Body of pancreas (tissue), 4 donors: ENCODE measurements at regions not wholly inside any gene's neighbourhood (a gene's known extent, or its start where the extent isn't known, plus 50 kb on each side); places are given as distances from the start of the nearest gene placed in this dataset.

ENCODE experiments used
- ATAC-seq: fragments of 150-250 bp; one replicate; pipeline ENCODE4 v1.9.1; 2016
- DNase-seq, 4 donors: peaks; one replicate each; pipeline ENCODE4 v3.0.0-alpha.2; 2019
- H3K27ac ChIP-seq, 4 donors: fragments of 200-600 bp; sonication (generic); 1 replicate in 3 of 4; 2 replicates in 1 of 4; pipeline versions ENCODE4 v1.5.1 to v1.6.1; 2016 to 2019; ENCODE audit warnings: mild to moderate bottlenecking in 1 of 4, mixed read lengths in 1 of 4, moderate library complexity in 1 of 4
- H3K27me3 ChIP-seq, 2 donors: fragments of 200-600 bp; sonication (generic); one replicate each; pipeline ENCODE4 v1.6.0; 2016; ENCODE audit warnings: mild to moderate bottlenecking in 1 of 2
- H3K36me3 ChIP-seq, 2 donors: fragments of 200-600 bp; sonication (generic); replicated peaks in 1 of 2; 2 replicates each; pipeline ENCODE4 v1.5.1; 2016; ENCODE audit warnings: low read depth in 2 of 2; ENCODE audit not compliant: insufficient read depth in 1 of 2
- H3K4me1 ChIP-seq: fragments of 200-600 bp; sonication (generic); one replicate; pipeline ENCODE4 v1.6.0; 2016
- H3K4me3 ChIP-seq, 2 donors: fragments of 200-600 bp; sonication (generic); 1 replicate in 1 of 2; 2 replicates in 1 of 2; pipeline ENCODE4 v1.5.1; 2016 to 2019
- H3K9me3 ChIP-seq, 3 donors: fragments of 200-600 bp; sonication (generic); 1 replicate in 2 of 3; 2 replicates in 1 of 3; pipeline ENCODE4 v1.5.1; 2016
- POLR2A ChIP-seq, 3 donors: fragments of 450-650 bp; IDR thresholded peaks; one replicate each; pipeline ENCODE4 v1.6.1; 2016; ENCODE audit warnings: antibody characterized with exemption in 3 of 3, mild to moderate bottlenecking in 2 of 3
- WGBS, 2 donors: methylation state at CpG; one replicate each; pipeline ENCODE4 v1.1.5; 2017; 5-methylcytosine and 5-hydroxymethylcytosine counted together
- intact Hi-C: fragments of 100-400 bp; cut with DNase I; formaldehyde crosslinking; loops from one replicate; pipeline ENCODE4 v1.15.1; 2023
- TF ChIP-seq, protein P1 (sequence below), 7 experiments: fragments of 450-650 bp in 4 of 7; fragments of 200-600 bp in 3 of 7; sonication (generic) in 3 of 7; IDR thresholded peaks; one replicate each; pipeline ENCODE4 v1.5.1; 2016 to 2019; ENCODE audit warnings: antibody characterized with exemption in 7 of 7

DNA sequence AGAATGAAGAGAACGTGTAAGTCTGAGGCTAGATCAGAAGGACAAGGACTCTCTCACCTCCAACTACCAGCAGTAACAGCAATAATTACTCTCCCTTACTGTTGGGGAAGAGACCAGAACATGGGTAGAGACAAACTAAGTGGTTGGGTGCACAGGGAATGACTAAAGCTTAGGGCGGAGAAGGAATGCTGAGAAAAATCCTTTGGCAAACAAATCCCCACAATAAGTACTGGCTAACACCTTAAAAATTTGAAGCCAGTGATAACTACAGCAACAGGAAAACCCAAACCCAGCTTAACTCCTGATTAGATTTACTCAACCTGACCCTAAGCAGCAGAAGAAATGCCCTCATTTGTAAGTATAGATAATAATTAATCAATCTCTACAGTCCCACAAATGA, 759.0 kb downstream of the AACS start:
- Histone ChIP-seq H3K36me3 (no peaks in the 10 kb centered on the region), H3K4me3 (no peak overlapping the region), H3K4me1 (no peaks in the 10 kb centered on the region), H3K27ac (no peak overlapping the region), H3K27me3 (no peaks in the 10 kb centered on the region), H3K9me3 (peaks cover 0 to 18% (median 0%) of the 10 kb centered on the region in 3 donors)
- ATAC-seq (no peak), DNase-seq (no peak)
- WGBS, 2 donors: 63 to 70% methylated on average over 2 of the region's 2 CpGs
- TF ChIP-seq, protein P1, sequence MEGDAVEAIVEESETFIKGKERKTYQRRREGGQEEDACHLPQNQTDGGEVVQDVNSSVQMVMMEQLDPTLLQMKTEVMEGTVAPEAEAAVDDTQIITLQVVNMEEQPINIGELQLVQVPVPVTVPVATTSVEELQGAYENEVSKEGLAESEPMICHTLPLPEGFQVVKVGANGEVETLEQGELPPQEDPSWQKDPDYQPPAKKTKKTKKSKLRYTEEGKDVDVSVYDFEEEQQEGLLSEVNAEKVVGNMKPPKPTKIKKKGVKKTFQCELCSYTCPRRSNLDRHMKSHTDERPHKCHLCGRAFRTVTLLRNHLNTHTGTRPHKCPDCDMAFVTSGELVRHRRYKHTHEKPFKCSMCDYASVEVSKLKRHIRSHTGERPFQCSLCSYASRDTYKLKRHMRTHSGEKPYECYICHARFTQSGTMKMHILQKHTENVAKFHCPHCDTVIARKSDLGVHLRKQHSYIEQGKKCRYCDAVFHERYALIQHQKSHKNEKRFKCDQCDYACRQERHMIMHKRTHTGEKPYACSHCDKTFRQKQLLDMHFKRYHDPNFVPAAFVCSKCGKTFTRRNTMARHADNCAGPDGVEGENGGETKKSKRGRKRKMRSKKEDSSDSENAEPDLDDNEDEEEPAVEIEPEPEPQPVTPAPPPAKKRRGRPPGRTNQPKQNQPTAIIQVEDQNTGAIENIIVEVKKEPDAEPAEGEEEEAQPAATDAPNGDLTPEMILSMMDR (IDR thresholded peaks at IDR 0.05): no peak
- no peak for TF ChIP-seq POLR2A (IDR thresholded peaks at IDR 0.05)
- intact Hi-C loops: no loop called here

DNA sequence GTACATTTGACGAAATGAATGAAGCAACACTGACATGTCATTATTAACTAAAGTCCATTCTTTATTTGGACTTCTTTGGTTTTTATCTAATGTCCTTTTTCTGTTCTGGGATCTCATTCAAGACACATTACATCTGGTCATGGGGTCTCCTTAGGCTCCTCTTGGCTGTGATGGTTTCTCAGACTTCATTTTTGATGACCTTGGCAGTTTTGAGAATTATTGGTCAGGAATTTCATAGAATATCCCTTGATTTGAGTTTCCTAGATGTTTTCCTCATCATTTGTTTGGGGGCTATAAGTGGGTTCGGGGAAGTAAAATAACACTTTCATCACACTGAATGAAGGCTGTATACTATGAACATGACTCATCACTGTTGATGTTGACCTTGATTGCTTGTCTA, 770.6 kb downstream of the AACS start:
- Histone ChIP-seq H3K27me3 (no peaks in the 10 kb centered on the region), H3K4me3 (no peak overlapping the region), H3K27ac (no peak overlapping the region), H3K4me1 (no peaks in the 10 kb centered on the region), H3K9me3 (no peaks in the 10 kb centered on the region), H3K36me3 (no peaks in the 10 kb centered on the region)
- no peak for DNase-seq
- intact Hi-C loops: no loop called here
- ATAC-seq: no peak
- TF ChIP-seq, protein P1 (IDR thresholded peaks at IDR 0.05): no peak
- no peak for TF ChIP-seq POLR2A (IDR thresholded peaks at IDR 0.05)
- 56 to 61% methylated on average over 2 of the region's 2 CpGs for WGBS, 2 donors

DNA sequence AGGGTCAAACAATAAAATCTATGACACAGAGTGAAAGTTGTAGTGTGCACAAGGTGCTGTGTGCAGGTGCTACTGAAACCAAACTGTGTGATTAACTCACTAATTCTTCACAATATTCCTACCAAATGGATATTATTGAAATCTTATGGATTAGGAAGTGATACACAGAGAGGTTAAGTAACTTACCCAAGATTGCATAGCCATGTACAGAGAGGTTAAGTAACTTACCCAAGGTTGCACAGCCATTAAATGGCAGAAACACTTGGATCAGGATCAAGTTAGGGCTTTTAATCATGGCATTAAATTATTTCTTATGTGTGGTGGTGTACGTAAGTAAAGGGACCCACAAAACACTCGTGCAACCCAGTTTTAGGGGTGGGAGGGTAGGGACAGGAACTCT, 771.4 kb downstream of the AACS start:
- TF ChIP-seq, protein P1 (IDR thresholded peaks at IDR 0.05): no peak
- no peak for TF ChIP-seq POLR2A (IDR thresholded peaks at IDR 0.05)
- intact Hi-C loops: no loop called here
- ATAC-seq: no peak

DNA sequence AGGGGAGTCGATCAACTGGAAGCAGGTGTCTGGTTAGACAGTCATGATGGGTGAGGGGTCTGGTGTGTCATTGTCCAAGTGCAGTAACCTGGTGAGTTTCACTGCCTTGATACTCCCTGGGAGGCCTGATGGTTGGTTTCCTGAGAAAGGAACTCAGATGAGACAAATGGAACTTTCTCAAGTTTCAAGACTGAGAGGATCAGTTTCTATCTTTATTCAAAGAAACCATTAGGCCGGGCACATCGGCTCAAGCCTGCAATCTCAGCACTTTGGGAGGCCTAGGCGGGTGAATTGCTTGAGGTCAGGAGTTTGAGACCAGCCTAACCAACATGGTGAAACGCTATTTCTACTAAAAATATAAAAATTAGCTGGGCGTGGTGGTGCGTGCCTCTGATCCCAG, 776.1 kb downstream of the AACS start:
- Histone ChIP-seq H3K9me3 (no peaks in the 10 kb centered on the region), H3K4me3 (no peak overlapping the region), H3K4me1 (no peaks in the 10 kb centered on the region), H3K27ac (no peak overlapping the region), H3K27me3 (no peaks in the 10 kb centered on the region), H3K36me3 (no peaks in the 10 kb centered on the region)
- TF ChIP-seq POLR2A (IDR thresholded peaks at IDR 0.05): no peak
- TF ChIP-seq, protein P1 (IDR thresholded peaks at IDR 0.05): no peak
- intact Hi-C loops: no loop called here
- DNase-seq: no peak
- no peak for ATAC-seq
- WGBS, 2 donors: 78 to 85% methylated on average over 7 of the region's 7 CpGs

More for the DNA sequence above, 771.4 kb downstream of the AACS start:
- WGBS, 2 donors: 56 to 74% methylated on average over 2 of the region's 2 CpGs
- Histone ChIP-seq H3K27ac (no peak overlapping the region), H3K4me3 (no peak overlapping the region), H3K4me1 (no peaks in the 10 kb centered on the region), H3K36me3 (no peaks in the 10 kb centered on the region), H3K27me3 (no peaks in the 10 kb centered on the region), H3K9me3 (no peaks in the 10 kb centered on the region)
- DNase-seq: no peak

DNA sequence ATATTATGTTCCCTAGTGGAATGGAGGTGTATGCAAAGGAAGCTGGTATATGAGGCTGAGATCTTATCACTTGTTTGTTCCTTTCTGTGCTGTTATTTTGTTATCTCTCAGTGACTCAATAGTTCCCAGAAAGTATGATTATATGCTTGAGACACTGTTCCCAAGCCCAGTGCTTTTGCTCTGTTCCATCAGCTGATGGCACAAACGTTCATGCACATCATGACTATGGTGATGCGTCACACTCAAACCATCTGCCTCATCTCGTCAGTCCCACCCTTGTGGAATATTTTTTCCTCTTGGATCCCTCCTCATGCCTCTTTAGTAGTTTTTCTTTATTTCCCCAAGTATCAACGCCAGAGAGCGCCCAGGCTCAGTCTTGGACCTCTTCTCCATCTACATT, 786.9 kb downstream of the AACS start:
- no peak for TF ChIP-seq POLR2A (IDR thresholded peaks at IDR 0.05)
- TF ChIP-seq, protein P1 (IDR thresholded peaks at IDR 0.05): no peak
- H3K4me1 ChIP-seq: no peaks in the 10 kb centered on the region
- H3K9me3 ChIP-seq: no peaks in the 10 kb centered on the region
- no peak for DNase-seq
- H3K27me3 ChIP-seq: no peaks in the 10 kb centered on the region
- WGBS, 2 donors: 72 to 76% methylated on average over 5 of the region's 5 CpGs
- no peaks in the 10 kb centered on the region for H3K36me3 ChIP-seq
- no peak overlapping the region for H3K27ac ChIP-seq
- H3K4me3 ChIP-seq: no peak overlapping the region
- intact Hi-C loops: no loop called here
- no peak for ATAC-seq
